NCI-H146 treated with DMSO at 0.1 percent for 48 hours (cell line): ENCODE measurements at regions not wholly inside any gene's neighbourhood (a gene's known extent, or its start where the extent isn't known, plus 50 kb on each side); places are given as distances from the start of the nearest gene placed in this dataset.

ENCODE experiments used
- DNase-seq: peaks from one replicate; lab custom pipeline; 2025; ENCODE audit not compliant: unreplicated experiment; lab: John Stamatoyannopoulos, UW

DNA sequence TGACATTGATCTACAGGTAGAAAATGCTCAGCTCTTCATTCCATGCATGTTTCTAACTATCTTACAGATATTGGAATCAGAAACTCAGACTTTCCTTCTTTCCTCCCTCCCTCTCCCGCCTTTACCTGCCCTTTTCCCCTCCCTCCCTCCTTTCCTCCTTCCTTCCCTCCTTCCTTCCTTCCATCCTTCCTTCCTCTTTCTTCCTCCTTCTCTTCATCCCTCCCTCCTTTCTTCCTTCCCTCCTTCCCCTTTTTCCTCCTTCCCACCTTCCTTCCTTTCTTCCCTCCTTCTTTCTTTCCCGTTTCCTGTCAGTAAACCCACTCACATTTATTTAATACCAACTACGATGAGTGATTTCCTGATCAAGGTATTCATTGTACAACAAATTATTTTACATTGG lies 113.4 kb upstream of the IRS2 start:
- no peak for DNase-seq

DNA sequence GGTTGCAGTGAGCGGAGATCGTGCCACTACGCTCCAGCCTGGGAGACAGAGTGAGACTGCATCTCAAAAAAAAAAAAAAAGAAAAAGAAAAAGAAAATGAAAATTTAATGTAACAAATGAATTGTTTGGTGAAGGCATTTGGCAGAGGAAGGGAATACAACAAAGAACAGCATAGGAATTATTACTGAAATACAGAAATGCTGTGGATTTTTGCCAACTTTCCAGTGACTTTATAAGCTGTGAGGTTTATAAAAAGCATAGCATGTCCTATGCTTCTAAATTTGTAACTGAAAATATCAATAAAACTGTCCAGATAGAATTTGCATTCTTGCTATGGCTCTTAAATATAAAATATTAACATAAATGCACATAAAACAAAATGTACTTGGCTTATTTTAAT lies 112.9 kb upstream of the IRS2 start:
- no peak for DNase-seq

DNA sequence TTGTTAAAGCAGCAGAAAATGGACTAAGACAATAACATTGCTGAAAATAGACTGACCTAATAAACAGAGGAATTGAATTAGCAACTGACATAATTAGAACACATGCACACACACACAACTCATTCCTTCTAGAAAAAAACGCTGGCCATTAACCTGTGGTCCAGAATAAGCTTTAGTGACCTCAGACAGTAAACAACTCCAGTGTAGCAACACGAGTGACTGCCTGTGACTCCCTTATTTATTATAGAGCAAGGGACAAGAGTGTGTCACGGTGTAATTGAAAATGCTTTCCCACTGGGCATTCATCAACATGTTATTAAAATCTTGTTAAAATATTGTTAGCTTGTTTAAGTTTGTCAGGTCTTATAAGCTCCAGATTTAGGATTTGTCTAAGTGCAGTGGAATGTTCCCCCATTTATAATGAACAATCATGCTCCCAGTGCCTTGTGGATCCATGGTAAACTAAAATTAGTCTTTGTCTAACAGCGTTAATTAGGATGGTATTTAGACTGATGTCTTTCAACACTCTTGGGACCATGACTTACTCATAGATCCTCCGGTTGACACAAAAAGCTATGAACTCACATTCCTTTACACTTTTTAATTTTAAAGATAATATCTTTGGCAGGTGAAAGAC lies 111.7 kb upstream of the IRS2 start:
- DNase-seq, result no peak

DNA sequence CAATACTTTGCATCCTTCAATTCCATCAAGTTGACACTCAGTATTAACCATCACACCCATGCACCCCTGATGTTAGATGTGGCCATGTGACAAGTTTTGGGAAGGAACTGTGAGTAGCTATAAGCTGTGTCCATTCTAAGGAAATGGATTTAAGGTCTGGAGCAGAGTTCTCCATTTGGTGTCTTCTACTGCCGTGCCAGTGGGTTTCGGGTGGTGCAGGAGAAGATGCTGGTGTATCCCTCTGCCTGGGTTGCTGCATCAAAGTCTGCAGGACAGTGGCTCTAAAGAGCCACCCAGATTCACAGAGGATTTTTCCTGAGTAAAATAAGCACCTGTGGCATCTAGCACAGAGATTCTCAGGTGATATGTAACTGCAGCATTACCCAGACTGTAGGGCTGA lies 105.7 kb upstream of the IRS2 start:
- no peak for DNase-seq

DNA sequence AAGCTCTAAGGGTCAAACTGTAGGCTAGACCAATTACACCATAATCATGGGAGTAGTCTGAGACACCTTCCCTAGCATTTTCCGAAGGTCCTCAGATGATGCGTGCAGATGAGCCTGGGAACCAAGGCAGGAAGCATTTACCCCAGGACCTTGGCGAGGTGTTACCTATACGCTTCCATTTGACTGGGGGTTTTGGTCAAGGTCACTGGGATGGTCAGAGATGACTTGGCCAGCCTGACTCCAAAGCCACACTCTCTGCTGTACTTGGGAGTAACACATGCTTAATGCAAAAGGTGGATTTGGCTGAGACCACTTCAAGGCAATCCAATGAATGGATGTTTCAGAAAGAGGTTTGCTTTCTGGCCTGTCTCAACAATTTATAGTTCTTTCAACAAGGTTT lies 98.9 kb upstream of the IRS2 start:
- DNase-seq, result no peak

DNA sequence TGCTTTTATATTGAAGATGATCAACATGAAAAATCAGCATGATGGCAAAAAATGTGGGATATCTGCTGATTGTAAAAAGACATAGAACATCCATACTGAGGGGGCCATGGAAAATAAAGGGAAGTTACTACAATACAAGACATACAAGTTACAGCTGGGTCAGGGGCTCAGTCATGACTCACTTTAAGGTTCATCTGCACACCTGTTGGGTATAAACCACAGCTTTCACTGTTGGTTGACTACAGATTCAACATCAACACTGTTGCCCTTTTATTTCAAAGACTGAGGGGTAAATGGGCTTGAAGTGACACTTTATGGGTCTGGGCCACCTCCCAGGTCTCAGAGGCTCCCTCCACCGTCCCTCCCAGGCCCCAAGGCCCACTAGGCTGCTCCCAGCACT lies 98.1 kb upstream of the IRS2 start:
- no peak for DNase-seq

DNA sequence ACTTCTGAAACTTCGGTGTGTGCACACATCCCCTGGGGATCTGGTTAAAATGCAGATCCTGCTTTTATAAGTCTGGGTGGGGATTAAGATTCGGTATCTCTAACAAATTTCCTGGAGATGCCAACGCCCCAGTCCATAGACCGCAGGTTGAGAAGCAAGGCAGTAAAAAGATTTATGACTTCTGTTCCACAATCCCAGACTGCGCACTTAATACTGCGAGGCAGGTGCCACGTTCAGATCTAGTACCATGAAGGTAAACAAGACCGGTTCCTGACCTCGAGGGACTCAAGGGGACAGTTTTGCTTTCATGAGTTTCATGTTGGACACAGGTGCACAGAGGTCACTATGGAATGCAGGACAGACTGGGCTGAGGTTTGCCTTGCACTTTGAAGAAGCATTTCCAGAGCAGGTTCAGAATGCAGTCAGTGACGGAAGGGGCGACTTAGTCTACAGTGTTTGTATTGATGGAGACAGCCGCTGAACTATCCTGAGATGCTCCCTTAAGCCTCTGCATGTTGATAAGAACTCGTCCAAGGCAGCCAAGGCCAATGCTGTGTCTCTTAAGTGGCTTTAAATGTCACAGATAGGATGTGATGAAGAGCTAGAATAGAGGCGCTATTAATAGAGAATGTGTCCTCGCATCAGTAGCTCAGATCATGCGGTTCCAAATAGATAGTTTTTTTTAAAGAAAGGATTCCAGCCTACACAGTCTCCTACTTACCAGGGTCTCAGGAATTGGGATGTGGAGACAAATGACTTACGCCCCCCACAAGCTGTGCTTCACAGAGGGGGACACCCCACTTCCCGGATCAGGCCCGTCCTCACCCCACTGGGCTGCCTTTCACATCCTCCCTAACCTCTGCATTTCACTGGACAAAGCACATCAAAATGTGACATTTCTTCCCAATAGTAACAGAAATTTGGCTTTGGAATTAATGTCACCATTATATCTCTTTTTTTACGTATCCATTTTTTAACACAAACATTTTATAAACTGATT lies 97.1 kb upstream of the IRS2 start:
- no peak for DNase-seq

DNA sequence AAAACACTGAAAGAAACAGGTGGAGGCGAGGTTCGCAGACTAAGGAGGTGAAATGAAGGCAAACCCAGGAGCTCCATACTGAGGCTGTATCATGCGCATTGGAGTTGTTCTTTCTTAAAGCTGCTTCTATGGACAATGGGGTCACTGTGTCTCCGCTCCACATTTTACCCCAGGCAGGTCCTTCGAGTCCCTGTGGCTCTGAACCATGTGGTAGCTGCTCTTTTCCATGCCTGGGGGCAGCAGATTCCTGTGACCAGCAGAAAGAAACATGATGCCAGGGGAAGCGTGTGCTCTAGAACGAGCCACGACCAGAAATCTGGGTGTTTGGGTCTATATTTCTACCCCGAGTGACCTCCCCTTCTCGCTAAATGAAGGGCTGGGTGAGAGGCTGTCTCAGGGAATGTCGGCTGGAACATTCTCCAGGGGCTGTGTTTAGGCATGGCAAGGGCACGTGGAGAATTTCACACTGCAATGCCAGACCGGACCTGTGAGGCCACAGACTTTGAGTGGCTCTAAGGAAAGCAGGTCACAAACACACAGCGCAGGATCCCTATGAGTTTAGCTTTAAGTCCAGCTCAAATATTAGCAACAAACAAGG lies 95.7 kb upstream of the IRS2 start:
- DNase-seq, result no peak

DNA sequence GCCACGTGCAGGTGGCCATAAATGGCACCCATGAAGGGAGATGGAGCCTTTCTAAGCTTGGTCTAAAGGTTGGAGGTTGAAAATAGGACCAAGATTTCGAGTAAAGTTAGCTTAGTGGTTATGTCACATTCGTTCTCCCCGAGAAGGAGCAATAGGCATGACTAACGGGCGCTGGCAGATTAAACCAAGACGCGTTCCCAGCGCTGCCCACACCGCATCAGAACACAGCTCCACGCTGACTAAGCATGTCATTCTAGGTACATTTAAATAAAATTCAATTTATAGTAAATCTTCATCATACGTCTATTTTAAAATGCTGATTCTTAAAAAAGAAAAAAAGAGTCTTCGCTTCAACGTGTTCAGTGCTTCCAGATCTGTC lies 95.0 kb upstream of the IRS2 start:
- no peak for DNase-seq

DNA sequence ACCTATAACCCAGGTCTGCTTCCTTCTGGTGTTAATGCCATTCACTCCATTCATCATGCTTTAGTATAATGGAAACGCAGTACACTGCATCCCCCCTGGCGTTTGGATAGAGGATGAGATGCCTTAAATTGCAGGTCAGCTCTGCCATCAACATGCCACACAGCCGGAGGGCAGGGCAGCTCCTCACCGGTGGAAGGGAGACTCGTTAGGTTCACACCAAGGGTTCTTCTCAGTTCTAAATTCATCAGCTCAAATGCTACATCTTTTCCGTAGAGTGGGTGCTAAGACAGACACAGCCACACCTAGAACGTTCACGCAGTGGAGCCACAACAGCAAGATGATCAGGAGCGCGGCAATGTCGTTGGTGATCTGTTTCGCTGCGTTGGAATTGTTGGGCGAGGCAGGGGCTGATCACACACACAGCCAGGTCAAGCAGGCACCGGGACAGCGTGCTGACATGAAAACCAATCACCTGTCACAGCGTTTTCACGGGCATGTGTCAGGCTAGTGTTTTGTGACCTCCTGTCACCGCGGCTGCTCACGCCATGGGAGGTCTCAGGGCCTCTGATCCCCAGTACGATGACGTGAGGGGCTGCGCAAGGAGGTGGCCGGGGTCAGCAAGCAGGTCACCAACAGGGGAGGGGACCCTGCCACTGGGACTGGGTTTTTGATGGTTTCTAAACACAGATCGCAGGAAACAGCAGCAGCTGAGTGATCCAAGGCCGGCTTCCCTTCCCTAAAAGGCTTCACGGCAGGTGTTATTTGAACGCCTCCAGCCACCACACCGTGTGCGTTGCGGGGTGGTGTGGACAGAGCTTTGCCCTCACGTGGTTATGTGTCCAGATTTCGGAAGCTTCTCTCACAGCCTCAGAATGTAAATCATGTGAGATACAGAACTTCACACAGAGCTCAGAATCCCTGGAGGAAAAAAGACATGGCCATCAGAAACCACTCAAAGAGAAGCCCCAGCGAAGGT lies 94.3 kb upstream of the IRS2 start:
- peak; percentile 44 for DNase-seq

DNA sequence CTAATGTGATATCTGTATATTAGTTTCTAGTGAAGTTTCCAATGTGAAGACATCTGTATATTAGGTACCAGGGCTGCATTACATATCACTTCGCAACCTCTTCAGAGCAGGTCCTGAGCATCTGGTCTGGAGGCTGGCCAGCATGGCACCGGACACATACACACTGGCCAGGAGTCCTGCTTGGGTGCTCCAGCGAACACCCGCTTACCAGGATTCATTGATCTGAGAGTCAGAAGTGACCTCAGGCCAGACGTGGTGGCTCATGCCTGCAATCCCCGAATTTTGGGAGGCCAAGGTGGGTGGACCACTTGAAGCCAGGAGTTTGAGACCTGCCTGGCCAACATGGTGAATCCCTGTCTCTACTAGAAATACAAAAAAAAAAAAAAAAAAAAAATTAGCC lies 93.0 kb upstream of the IRS2 start:
- no peak for DNase-seq

DNA sequence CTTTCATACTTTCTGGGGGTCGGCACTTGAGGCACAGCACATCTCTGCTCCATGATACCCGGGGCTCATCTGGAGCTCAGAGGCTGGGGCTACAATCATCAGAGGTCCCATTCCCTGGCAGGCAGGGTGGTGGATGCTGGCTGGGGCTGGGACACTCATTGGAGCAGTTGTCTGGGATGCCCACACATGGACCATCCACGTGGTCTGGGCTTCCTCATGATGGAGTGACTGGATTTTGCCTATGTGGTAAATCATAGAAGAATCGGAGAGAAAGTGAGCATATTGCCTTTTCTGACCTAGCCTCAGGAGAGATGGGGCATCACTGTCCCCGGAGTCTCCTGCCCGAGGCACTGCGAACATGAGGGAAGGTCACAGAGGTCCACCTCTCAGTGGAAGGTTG lies 91.4 kb upstream of the IRS2 start:
- DNase-seq, result no peak

DNA sequence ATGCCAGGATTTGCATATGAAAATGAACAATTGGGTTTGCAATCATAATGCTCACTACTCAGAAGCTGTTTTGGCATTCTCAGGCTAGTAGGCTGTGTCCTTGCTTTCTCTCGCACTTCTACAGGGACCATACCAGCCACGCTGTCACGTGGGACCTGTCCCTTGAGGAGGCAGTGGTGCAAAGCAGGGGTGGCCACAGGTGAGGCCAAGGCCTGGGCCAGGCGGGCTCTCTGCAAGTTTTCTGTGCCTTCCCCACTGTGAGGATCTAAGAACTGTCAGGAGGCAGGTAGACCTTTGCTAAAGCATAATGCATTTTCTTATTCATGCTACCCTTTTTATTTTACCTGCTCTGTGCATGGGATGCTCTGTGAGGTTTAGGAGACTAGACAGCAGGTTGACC lies 89.4 kb upstream of the IRS2 start:
- DNase-seq, result no peak

DNA sequence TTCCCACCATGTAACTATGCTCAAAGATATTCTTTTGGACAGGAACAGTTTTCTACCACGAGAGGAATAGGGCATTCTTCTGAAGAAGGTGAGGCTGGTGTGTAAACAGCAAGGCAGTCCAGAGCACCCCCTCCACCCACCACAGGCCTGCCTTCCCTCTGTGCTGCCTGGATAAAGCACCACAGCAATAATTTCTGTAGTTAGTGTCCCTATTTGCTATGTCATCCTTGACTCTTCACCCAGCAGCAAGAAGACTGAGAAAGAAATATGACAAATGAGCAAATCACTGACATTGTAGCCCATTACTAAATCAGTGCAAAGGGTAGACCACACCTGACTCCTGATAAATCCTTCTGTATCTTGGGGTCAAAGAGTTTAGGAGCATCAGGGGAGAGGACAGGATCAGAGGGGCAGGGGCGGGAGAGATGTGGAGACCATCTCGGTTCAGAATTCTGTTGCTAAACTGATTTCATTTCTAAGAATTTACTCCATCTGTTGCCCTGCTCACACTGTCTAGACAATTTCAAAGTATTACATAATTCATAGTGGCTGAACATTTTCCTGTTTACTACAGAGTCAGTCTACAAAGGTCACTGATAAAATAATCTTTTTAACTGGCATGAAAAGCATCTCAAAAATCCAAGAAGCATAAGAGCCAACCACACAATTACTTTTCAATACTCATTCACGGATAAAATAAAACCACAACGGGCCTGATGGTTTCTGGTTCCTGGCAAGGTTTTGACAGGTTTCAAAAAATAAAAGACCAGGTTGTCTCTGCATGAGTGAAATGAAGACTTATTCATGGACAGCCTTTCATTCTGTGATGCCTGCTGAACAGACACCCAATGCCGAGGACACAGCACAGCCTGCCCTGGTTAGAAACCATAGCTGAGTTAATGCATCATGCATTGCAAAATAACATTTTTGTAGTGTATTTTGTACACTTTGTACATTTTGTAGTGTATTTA lies 88.4 kb upstream of the IRS2 start:
- no peak for DNase-seq

DNA sequence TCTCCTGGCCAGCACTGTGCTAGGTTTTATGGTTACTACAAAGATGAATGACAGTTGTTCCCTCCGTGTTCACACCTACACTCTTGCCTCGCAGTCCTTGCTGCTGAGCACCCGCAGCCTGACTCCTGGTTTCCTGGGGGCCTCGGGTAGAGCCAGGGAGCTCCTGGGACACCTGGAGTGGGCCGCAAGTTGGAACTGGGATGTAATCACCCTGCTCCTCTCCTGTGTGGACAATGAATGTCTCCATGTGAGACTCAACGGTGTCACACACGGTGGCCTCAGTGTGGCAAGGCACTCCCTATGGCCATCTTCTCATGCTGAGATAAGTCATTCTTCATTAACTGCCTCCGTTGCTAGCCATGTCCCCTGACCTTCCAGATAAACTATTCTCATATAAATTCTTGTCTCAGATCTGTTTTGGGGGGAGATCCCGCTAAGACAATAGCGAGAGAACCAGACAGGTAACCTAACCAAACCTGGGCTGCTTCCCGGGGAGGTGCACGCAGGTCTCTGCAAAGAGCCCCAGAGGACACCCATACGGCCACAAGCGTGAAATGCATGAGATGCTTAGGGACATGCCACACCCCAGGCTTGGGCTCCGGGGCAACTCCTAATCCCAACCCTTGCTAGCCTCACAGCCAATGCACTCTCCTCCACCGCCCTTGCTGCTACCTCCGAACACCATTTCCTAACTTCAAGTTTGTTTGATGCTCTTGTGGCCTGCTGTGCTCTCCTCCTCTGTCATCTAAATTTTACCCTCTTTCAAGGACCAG lies 87.2 kb upstream of the IRS2 start:
- no peak for DNase-seq

DNA sequence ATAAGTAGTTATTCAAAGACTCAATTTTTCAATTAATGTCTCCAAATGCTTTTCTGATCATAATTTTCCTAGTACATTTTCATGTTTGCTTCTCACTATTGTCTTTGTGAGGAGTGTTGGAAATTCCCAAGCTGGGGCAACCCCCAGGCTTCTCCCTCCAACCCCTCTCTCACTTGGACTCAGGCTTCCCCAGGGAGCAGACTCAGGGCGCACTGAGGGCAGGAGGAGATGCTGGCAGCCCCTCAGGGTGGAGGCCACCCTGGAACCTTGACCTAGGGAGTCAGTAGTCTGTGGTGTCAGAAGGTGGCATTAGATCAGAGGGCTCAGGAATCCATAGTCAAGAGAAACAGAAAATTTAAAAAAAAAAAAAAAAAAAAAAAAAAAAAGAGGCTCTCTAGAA lies 86.5 kb upstream of the IRS2 start:
- no peak for DNase-seq

DNA sequence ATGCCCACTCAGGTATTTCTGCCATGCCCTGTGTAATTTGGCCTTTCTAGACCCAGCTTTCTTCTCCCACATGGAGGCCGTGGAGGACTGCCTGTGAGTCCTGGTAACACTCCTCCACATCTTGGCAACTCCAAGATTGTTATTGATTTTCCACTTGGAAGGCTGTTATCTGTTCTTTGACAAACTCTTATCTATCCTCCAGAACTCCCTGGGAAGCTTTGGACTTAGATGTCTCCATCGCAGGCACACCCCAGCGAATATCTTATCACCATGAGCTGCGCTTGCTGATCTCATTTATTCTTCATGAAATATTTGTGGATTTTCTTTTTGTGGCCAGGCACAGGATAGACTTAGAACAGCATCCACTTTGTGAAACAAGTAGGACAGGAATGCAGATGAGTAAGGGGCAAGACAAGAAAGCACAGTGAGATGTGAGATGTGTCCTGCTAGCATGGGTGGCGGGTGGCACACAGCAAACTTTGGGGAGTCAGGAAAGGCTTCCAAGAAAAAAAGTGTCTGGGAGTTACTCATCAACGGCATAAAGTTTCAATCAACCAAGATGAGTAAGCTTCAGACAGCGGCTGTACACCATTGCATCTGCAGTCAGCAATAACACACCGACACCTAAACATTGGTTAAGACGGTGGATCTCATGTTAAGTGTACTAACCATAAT lies 84.5 kb upstream of the IRS2 start:
- no peak for DNase-seq

DNA sequence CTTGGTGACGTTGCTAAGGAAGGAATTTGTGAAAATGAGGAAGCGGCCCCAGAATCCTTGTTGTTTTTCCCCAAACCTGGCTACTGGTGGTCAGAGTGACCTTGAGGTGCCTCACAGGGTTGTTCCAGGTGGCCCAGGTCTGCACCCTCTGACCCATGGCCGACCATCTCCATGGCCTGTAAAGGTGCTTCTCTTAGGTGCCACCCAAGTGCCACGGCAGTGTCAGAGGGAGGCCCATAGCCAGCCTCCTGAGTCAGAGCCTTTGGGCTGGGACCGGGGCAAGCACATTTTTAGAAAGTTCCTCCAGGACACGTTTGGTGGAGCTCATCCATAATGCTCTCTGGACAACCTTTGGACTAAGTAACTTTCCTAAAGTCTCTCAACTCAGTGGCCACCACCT lies 83.9 kb upstream of the IRS2 start:
- DNase-seq, result no peak
